H1 (cell line): ENCODE measurements at regions not wholly inside any gene's neighbourhood (a gene's known extent, or its start where the extent isn't known, plus 50 kb on each side); places are given as distances from the start of the nearest gene placed in this dataset.

Source experiments
- CTCF ChIA-PET: fragments of 300-600 bp; sonication (Branson Sonifier 250); formaldehyde crosslinking; loops from one replicate; lab custom pipeline; 2021; ENCODE audit not compliant: partially characterized antibody; lab: Charles Lee
- POLR2A ChIA-PET: fragments of 300-600 bp; sonication (Branson Sonifier 250); formaldehyde crosslinking; loops from one replicate; lab custom pipeline; 2021; ENCODE audit warnings: inconsistent platforms; ENCODE audit not compliant: partially characterized antibody; lab: Charles Lee
- DNase-seq, 2 experiments: peaks; one replicate each; pipeline versions ENCODE4 v3.0.0 to v3.0.0-alpha.2; 2010 to 2022; ENCODE audit warnings: low spot score in 2 of 2, low read depth in 1 of 2, mixed read lengths in 1 of 2
- FAIRE-seq: peaks from 2 replicates; lab custom pipeline; 2011; peaks lifted over from hg19 to GRCh38; lab: Jason Lieb, UNC
- H2AFZ ChIP-seq: 2 replicates; pipeline ENCODE4 v1.8.1; 2012; ENCODE audit warnings: low read length, inconsistent platforms
- H2AK5ac ChIP-seq: 2 replicates; pipeline ENCODE4 v1.6.1; 2013; ENCODE audit warnings: low read depth, low read length
- H2BK120ac ChIP-seq: replicated peaks from 2 replicates; pipeline ENCODE3; 2013; ENCODE audit warnings: low read depth, low read length, inconsistent platforms
- H2BK12ac ChIP-seq: 2 replicates; pipeline ENCODE4 v1.6.1; 2013; ENCODE audit warnings: low read depth, low read length
- H2BK15ac ChIP-seq: 2 replicates; pipeline ENCODE4 v1.6.1; 2013; ENCODE audit warnings: low read length
- H2BK20ac ChIP-seq: 2 replicates; pipeline ENCODE4 v1.6.1; 2013; ENCODE audit warnings: low read length
- H2BK5ac ChIP-seq: 2 replicates; pipeline ENCODE4 v1.6.1; 2013; ENCODE audit warnings: low read depth, low read length
- H3K14ac ChIP-seq: 2 replicates; pipeline ENCODE4 v1.6.1; 2013; ENCODE audit warnings: inconsistent platforms; ENCODE audit not compliant: insufficient read length
- H3K18ac ChIP-seq: 2 replicates; pipeline ENCODE4 v1.6.1; 2013; ENCODE audit warnings: low read length; ENCODE audit errors: extremely low read depth
- H3K23ac ChIP-seq: 2 replicates; pipeline ENCODE4 v1.6.1; 2013; ENCODE audit warnings: inconsistent platforms; ENCODE audit not compliant: insufficient read length
- H3K23me2 ChIP-seq: 2 replicates; pipeline ENCODE4 v1.6.1; 2013; ENCODE audit warnings: low read depth, low read length
- H3K27ac ChIP-seq: 2 replicates; pipeline ENCODE4 v1.6.1; 2011; ENCODE audit warnings: low read depth, low read length, inconsistent platforms
- H3K27me3 ChIP-seq, 4 experiments: replicated peaks in 1 of 4; 1 replicate in 1 of 4; 2 replicates in 3 of 4; pipeline versions ENCODE4 v1.6.1 to v1.8.1; 2011 to 2013; ENCODE audit warnings: low read length in 3 of 4, mild to moderate bottlenecking in 3 of 4, inconsistent platforms in 2 of 4, mixed read lengths in 2 of 4, moderate library complexity in 1 of 4; ENCODE audit not compliant: control insufficient read depth in 3 of 4, insufficient read depth in 3 of 4; ENCODE audit errors: extremely low read depth in 1 of 4
- H3K36me3 ChIP-seq, 4 experiments: 2 replicates each; pipeline versions ENCODE4 v1.6.1 to v1.8.1; 2011 to 2013; ENCODE audit warnings: mild to moderate bottlenecking in 4 of 4, low read length in 3 of 4, moderate library complexity in 2 of 4, control low read depth in 1 of 4, inconsistent platforms in 1 of 4; ENCODE audit not compliant: insufficient read depth in 4 of 4, control insufficient read depth in 2 of 4
- H3K4ac ChIP-seq: replicated peaks from 2 replicates; pipeline ENCODE3; 2013; ENCODE audit warnings: low read length, low read depth, mixed read lengths, inconsistent platforms; ENCODE audit not compliant: insufficient read length
- H3K4me1 ChIP-seq, 4 experiments: replicated peaks in 1 of 4; 1 replicate in 1 of 4; 2 replicates in 3 of 4; pipeline versions ENCODE4 v1.6.1 to v1.8.1; 2011 to 2013; ENCODE audit warnings: low read length in 3 of 4, inconsistent platforms in 2 of 4, mixed read lengths in 1 of 4; ENCODE audit not compliant: insufficient read depth in 4 of 4, control insufficient read depth in 3 of 4
- H3K4me2 ChIP-seq, 2 experiments: 2 replicates each; pipeline versions ENCODE4 v1.6.1 to v1.8.1; 2011 to 2013; ENCODE audit warnings: low read depth in 2 of 2, low read length in 2 of 2, control low read depth in 1 of 2, inconsistent platforms in 1 of 2, mild to moderate bottlenecking in 1 of 2; ENCODE audit not compliant: insufficient read depth in 1 of 2
- H3K4me3 ChIP-seq, 4 experiments: fragments of 200-600, 300-600 bp in 1 of 4; sonication (generic), shearing (Covaris generic), sonication (Bioruptor Twin) in 1 of 4; 2 replicates each; pipeline versions ENCODE4 v1.5.1 to v1.8.1; 2011 to 2016; ENCODE audit warnings: low read length in 4 of 4, low read depth in 3 of 4, control low read depth in 2 of 4, inconsistent platforms in 2 of 4, mild to moderate bottlenecking in 2 of 4, mixed read lengths in 1 of 4, moderate library complexity in 1 of 4; ENCODE audit not compliant: insufficient read depth in 2 of 4; ENCODE audit errors: extremely low read depth in 1 of 4
- H3K56ac ChIP-seq: replicated peaks from 2 replicates; pipeline ENCODE3; 2013; ENCODE audit warnings: low read depth, mild to moderate bottlenecking, mixed read lengths, low read length, inconsistent platforms; ENCODE audit not compliant: insufficient read length
- H3K79me1 ChIP-seq: 2 replicates; pipeline ENCODE4 v1.6.1; 2013; ENCODE audit warnings: low read depth, low read length, control low read depth
- H3K79me2 ChIP-seq, 2 experiments: 2 replicates each; pipeline versions ENCODE4 v1.6.1 to v1.8.1; 2012 to 2013; ENCODE audit warnings: low read length in 2 of 2, mild to moderate bottlenecking in 2 of 2, inconsistent platforms in 1 of 2; ENCODE audit not compliant: insufficient read depth in 2 of 2, control insufficient read depth in 1 of 2
- H3K9ac ChIP-seq, 4 experiments: replicated peaks in 1 of 4; 1 replicate in 1 of 4; 2 replicates in 3 of 4; pipeline versions ENCODE4 v1.6.1 to v1.8.1; 2011 to 2013; ENCODE audit warnings: low read depth in 3 of 4, low read length in 3 of 4, control low read depth in 2 of 4, mild to moderate bottlenecking in 2 of 4, moderate library complexity in 2 of 4, inconsistent platforms in 1 of 4; ENCODE audit errors: extremely low read depth in 1 of 4
- H3K9me3 ChIP-seq, 2 experiments: 2 replicates each; pipeline versions ENCODE4 v1.6.1 to v1.8.1; 2012 to 2013; ENCODE audit warnings: mild to moderate bottlenecking in 2 of 2, moderate library complexity in 2 of 2, control low read depth in 1 of 2, inconsistent platforms in 1 of 2, low read depth in 1 of 2, low read length in 1 of 2, mixed read lengths in 1 of 2; ENCODE audit not compliant: insufficient read depth in 2 of 2
- H4K20me1 ChIP-seq, 2 experiments: replicated peaks in 1 of 2; 2 replicates each; pipeline versions ENCODE3 to v1.8.1; 2011 to 2013; ENCODE audit warnings: inconsistent platforms in 2 of 2, low read length in 2 of 2, mild to moderate bottlenecking in 1 of 2; ENCODE audit not compliant: insufficient read depth in 2 of 2, control insufficient read depth in 1 of 2
- H4K5ac ChIP-seq: 2 replicates; pipeline ENCODE4 v1.6.1; 2013; ENCODE audit warnings: low read length, low read depth, mixed read lengths, inconsistent platforms; ENCODE audit not compliant: insufficient read length
- H4K8ac ChIP-seq: 2 replicates; pipeline ENCODE4 v1.8.0; 2013; ENCODE audit warnings: mild to moderate bottlenecking, moderate library complexity, low read length, inconsistent platforms; ENCODE audit not compliant: insufficient read depth; ENCODE audit errors: extremely low read depth
- H4K91ac ChIP-seq: replicated peaks from 2 replicates; pipeline ENCODE3; 2013; ENCODE audit warnings: low read length, mixed read lengths, inconsistent platforms; ENCODE audit not compliant: insufficient read length
- ASH2L ChIP-seq: fragments of 200-600, 300-600 bp; sonication (generic); IDR thresholded peaks from one replicate; pipeline ENCODE4 v1.7.1; 2017; ENCODE audit warnings: low read length
- ATF3 ChIP-seq: IDR thresholded peaks from 2 replicates; pipeline ENCODE4 v1.6.1; 2011; ENCODE audit warnings: low read depth, mild to moderate bottlenecking, low read length; ENCODE audit not compliant: insufficient read depth
- E2F6 ChIP-seq: IDR thresholded peaks from 2 replicates; pipeline ENCODE4 v1.6.1; 2012; ENCODE audit warnings: inconsistent platforms
- EZH2 ChIP-seq: fragments of 200-600 bp; sonication (generic); IDR thresholded peaks from 2 replicates; pipeline ENCODE4 v1.7.1; 2012; ENCODE audit warnings: low read depth, mild to moderate bottlenecking, moderate library complexity, low read length, inconsistent platforms; ENCODE audit not compliant: severe bottlenecking
- GABPA ChIP-seq: IDR thresholded peaks from 2 replicates; pipeline ENCODE4 v1.6.1; 2011; ENCODE audit warnings: mild to moderate bottlenecking, low read length, moderate library complexity, borderline replicate concordance; ENCODE audit not compliant: insufficient read depth
- HDAC2 ChIP-seq, 2 experiments: fragments of 300-600 bp in 1 of 2; sonication (generic) in 1 of 2; IDR thresholded peaks; 2 replicates each; pipeline ENCODE4 v1.6.1; 2011 to 2012; ENCODE audit warnings: low read depth in 2 of 2, low read length in 2 of 2, mild to moderate bottlenecking in 2 of 2, moderate library complexity in 2 of 2, borderline replicate concordance in 1 of 2, inconsistent platforms in 1 of 2
- KDM1A ChIP-seq: fragments of 200-600, 300-600 bp; sonication (generic); IDR thresholded peaks from 2 replicates; pipeline ENCODE4 v1.7.1; 2016; ENCODE audit warnings: mild to moderate bottlenecking, low read length, borderline replicate concordance
- NRF1 ChIP-seq: IDR thresholded peaks from 2 replicates; pipeline ENCODE4 v1.6.1; 2011; ENCODE audit warnings: mild to moderate bottlenecking, low read depth, low read length, improper control_type of control experiment
- PHF8 ChIP-seq: fragments of 200-600 bp; sonication (generic); conservative IDR thresholded peaks from 2 replicates; pipeline ENCODE4 v1.7.1; 2012; ENCODE audit warnings: low read depth, mild to moderate bottlenecking, inconsistent platforms, low read length, moderate library complexity
- SAP30 ChIP-seq: fragments of 300-600 bp; sonication (generic); IDR thresholded peaks from 2 replicates; pipeline ENCODE4 v1.7.1; 2012; ENCODE audit warnings: low read length, moderate library complexity, mild to moderate bottlenecking, inconsistent platforms; ENCODE audit not compliant: insufficient read depth, insufficient replicate concordance
- TAF1 ChIP-seq: IDR thresholded peaks from 2 replicates; pipeline ENCODE4 v1.6.1; 2011; ENCODE audit warnings: mild to moderate bottlenecking, low read depth, low read length
- YY1 ChIP-seq: IDR thresholded peaks from 2 replicates; pipeline ENCODE4 v1.6.1; 2011; ENCODE audit warnings: low read depth, mild to moderate bottlenecking, low read length
- ZNF274 ChIP-seq: IDR thresholded peaks from 2 replicates; pipeline ENCODE4 v1.7.0; 2012; ENCODE audit warnings: low read length, borderline replicate concordance; ENCODE audit errors: extremely low read depth
- WGBS, 2 experiments: shearing (Covaris generic) in 1 of 2; methylation state at CpG; one replicate each; pipeline versions ENCODE4 v1.1.6 to v1.1.7; 2013 to 2015; ENCODE audit warnings: low lambda C conversion rate in 2 of 2, mixed read lengths in 2 of 2, inconsistent platforms in 1 of 2, low coverage in 1 of 2, missing lambda C conversion rate in 1 of 2; ENCODE audit not compliant: insufficient replicate concordance in 2 of 2, insufficient coverage in 1 of 2, insufficient read length in 1 of 2; ENCODE audit errors: extremely low coverage in 1 of 2, missing lambda C conversion rate in 1 of 2; 5-methylcytosine and 5-hydroxymethylcytosine counted together

- ChIA-PET CTCF (interaction anchor here (1.0 to 1.2 kb wide), 3 partner anchors 8 to 482 kb away, joined by 3 to 4 read pairs (median 4); no protein-coding TSS in a partner anchor), POLR2A (no interaction called here)
- Histone ChIP-seq H2BK12ac (no peak overlapping the region), H3K23ac (no peak overlapping the region), H2BK20ac (no peak overlapping the region), H3K79me2 (no peaks in the 10 kb centered on the region), H4K8ac (no peak overlapping the region), H3K27ac (no peak overlapping the region), H3K9me3 (no peaks in the 10 kb centered on the region), H3K4me1 (peaks cover 0 to 2% (median 0%) of the 10 kb centered on the region in 4 experiments; a peak in 1 of 7 replicates), H4K20me1 (no peaks in the 10 kb centered on the region), H2AFZ (0 out of 2 replicates have a peak overlapping the region, but pooled peaks have one; percentile 10), H3K4me3 (no peak overlapping the region), H4K91ac (no peak overlapping the region), H3K9ac (no peak overlapping the region), H3K79me1 (no peaks in the 10 kb centered on the region), H3K36me3 (no peaks in the 10 kb centered on the region), H2BK120ac (no peak overlapping the region), H2AK5ac (no peak overlapping the region), H3K14ac (no peak overlapping the region), H2BK5ac (no peak overlapping the region), H2BK15ac (no peak overlapping the region), H3K27me3 (no peaks in the 10 kb centered on the region), H3K56ac (no peak overlapping the region), H3K4ac (no peak overlapping the region), H3K18ac (no peak overlapping the region), H4K5ac (no peak overlapping the region), H3K4me2 (no peak overlapping the region), H3K23me2 (no peaks in the 10 kb centered on the region)
- FAIRE-seq: no peak
- 95% methylated on average over 2 of the region's 2 CpGs; no CpG with 5 or more reads in 1 of the 2 experiments for WGBS, 2 experiments
- DNase-seq: no peak
- TF ChIP-seq ASH2L: no peak
- TF ChIP-seq E2F6: no peak
- no peak for TF ChIP-seq EZH2
- no peak for TF ChIP-seq YY1
- no peak for TF ChIP-seq ZNF274
- no peak for TF ChIP-seq KDM1A
- TF ChIP-seq SAP30: no peak
- TF ChIP-seq NRF1: no peak
- TF ChIP-seq ATF3: no peak
- no peak for TF ChIP-seq TAF1
- no peak for TF ChIP-seq GABPA
- no peak for TF ChIP-seq HDAC2 (IDR thresholded peaks at IDR 0.05; ENCODE audit: borderline replicate concordance in 1 of 2, low read depth in 2 of 2, low read length in 2 of 2)
- no peak for TF ChIP-seq PHF8
Measured at GRCh38 chr4:181784881-181785280, 458.3 kb upstream of the TENM3 start.
